ENCODE measurements at regions not wholly inside any gene's neighbourhood (a gene's known extent, or its start where the extent isn't known, plus 50 kb on each side); places are given as distances from the start of the nearest gene placed in this dataset.

DNA sequence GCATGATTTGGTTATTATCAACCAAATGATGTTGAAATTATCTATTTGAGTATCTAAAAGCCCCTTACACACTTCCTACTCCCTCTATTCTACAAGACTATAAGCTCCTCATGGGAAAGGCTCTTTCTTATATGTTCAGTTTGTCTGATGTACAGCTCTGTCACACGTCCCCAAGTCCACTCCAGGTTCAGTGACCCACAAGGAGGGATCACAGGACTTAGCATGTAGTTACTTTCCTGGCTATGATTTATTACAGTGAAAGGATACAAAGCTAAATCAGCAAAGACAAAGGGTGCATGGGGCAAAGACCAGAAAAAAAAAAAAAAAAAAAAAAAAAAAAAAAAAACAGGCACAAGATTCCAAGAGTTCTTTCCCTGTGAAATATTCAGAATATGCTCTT, 125.6 kb upstream of the TMEM106B start:
- no peak for DNase-seq

DNA sequence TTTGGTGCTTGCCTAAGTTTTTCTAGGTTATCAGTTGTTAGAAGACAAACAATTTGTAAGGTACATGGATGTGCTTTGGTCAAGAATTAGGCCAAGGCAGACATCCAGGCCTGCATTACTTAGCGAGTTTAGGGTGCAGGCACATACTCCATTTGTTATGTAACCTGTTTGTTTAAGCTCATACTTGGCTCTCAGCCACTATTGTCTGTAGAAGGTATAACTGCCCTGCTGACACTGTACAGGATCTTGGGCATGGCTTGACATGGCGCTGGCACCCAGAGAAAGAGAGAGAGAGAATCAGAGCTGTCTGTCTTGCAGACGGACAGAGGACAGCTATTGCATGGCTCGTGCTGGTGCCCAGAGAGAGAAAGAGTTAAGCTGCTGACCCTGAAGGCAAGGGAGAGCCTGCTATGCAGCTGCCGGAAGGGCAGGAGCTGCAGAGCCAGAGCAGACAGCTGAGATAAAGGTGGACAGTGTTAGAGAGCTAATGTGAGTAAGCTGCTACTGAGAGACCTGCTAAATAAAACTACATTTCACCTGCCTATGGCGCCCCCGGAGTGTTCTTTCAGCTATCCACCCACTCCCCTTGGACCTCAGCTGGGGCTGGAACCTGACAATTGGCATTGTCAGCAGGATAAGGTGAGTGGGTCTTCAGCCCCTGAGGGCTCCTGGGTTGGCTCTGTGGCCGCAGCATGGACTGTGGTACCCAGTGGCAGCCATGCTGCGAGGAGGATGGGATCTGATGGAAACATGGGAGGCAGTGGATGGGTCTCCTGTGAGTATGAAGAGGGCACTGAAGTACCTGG, 120.9 kb upstream of the TMEM106B start:
- no peak for DNase-seq

DNA sequence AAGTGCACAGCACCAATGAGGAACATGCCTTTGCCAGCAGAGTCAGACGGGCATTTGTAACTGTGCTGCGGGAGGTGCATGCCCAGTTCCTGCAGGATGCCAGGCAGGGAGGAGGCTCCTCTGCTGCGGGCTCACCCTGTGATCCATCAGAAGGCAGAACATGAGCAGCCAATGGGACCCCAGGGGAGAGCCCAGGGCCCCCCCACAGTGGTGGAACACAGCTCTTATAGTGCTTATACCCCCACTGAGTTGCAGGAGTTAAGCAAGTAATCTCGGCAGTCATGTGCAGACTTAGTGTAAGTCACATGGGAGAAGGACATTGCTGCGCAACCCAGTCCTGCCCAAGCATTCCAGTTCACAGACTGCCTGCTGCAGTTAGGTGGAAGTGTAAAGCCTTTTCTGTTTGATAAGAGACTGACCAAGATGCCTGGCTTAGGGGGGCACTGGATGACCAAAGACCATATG, 120.3 kb upstream of the TMEM106B start:
- DNase-seq: no peak

GRCh38 chr7:12091231-12091630, 119.9 kb upstream of the TMEM106B start:
- no peak for DNase-seq

GRCh38 chr7:12092499-12093130, 118.5 kb upstream of the TMEM106B start:
- DNase-seq: no peak

GRCh38 chr7:12093365-12093764, 117.7 kb upstream of the TMEM106B start:
- DNase-seq: no peak

- no peak for DNase-seq
These were observed 116.7 kb upstream of the TMEM106B start for GRCh38 chr7:12094365-12094921.

DNA sequence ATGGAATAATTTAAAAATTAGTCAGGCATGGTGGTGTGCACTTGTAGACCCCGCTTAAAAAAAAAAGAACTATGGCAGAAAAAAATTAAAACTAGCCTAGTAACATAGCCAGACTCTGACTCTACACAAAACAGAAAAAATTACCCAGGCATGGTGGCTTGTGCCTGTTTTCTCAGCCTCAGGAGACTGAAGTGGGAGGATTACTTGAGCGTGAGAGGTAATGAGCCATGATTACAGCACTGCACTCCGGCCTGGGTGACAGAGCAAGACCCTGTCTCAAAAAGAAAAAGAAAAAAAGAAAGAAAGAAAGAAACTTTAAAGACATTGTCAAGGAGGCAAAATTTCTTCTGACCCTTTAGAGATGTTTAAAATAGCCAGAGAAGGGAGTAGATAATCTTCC, 109.0 kb upstream of the TMEM106B start:
- DNase-seq: no peak

DNA sequence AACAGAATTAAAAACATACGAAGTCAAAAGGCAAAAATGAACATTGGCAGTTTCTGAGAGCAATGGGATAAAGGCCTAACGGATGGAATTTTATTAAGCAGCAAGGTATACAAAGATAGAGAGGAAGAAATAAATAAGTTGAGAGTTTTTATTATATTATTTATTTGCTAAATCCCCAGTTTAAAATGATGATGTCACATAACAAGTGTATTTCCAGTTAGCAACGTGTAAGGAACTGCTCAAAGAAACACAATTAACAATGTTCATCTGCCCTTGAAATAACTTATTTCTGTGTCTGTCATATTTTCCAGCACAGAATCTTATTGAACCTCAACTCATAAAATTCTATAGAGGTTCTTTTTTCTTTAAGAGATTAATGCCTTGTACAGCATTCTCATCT, 108.6 kb upstream of the TMEM106B start:
- DNase-seq: no peak

DNA sequence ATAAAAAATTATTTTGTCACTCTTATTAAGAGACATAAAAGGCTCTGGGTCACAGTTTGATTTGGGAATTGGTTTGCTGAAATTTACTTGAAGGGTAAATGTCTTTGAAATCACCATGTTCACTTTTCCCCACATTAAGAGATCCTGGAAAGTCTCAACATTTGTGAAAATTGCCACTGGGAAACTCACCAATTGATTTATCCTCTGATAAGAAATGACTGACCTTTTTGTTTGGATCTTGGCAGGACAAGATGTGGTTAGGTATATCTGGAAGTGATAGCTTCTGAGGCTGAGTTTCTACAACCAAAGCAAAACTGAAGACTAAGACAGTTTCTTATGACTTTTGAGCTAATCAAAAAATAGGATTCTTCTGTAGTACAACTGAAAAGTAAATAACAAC, 107.1 kb upstream of the TMEM106B start:
- no peak for DNase-seq

DNA sequence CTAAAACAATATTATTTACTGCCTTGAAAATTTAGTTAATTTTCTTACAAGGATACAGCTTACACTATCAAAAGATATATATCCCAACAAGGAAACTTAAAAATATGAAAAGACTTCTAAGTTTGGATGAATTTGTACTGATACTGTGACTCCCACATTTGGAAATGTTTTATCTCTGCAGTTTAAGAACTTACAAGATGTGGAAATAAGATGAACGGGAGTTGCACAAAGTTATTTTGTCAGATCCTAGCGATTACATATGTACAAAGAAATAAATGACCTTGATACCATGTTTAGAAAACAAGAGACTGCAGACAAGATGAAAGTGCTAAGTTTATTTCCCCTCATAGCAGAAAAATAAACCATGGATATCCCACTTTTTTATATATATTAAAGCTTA, 103.7 kb upstream of the TMEM106B start:
- DNase-seq: no peak

GRCh38 chr7:12107841-12108254, 103.2 kb upstream of the TMEM106B start:
- DNase-seq: no peak

DNA sequence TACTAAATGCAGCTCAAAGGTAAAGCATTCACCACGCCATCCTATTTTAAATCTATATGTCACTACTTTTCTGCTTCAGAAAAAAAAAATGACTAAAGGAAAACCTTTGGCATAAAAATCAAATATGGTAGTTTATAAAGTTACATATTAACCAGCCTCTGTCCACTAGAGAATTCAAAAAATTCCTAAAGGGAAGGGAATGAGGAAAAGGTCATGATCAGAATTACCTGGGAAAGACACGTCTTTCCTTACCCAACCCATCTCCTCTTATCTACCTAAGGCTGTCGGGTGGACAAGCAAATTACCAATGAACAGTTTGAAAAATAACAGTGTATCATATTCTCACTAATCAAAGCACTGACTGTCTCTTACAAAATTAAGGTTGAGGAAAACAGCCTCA, 100.7 kb upstream of the TMEM106B start:
- no peak for DNase-seq

- DNase-seq: no peak
These were observed 99.4 kb upstream of the TMEM106B start for GRCh38 chr7:12111422-12112405.

DNA sequence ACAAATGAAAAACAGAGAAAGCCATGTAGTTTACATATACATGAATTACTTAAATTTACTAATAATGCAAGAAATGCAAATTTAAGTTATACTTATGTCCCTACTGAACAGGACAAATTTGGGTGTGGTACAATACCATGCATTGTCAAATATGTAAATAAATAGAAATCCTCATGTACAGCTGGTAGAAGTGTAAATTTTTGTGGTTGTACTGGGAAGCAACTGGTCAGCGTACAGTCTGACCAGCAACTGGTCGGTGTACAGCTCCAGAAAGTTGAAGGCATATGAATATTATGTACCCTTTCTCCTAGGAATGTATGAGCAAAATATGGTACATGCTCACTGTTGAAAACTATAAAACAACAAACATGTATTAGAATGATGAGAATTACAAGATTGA, 93.9 kb upstream of the TMEM106B start:
- DNase-seq: no peak

GRCh38 chr7:12119620-12120303, 91.3 kb upstream of the TMEM106B start:
- DNase-seq: no peak

DNA sequence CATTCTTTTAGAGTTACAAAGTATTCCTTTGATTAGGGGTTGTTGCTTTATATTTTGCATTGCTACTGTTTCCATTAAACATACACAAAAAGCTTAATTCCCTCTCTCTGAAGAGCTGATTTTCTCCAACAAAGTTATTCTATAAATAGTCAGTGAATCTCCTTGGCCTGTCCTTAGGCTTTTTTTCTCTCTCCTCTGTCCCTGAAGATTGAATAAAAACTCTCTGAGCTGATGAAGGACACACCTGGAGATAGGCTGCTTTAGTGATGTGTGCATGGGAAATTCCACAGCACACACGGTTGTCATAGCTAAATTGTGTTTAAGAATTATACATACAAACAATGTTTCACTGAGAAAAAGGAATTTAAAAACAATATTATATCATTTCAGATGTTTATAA, 90.5 kb upstream of the TMEM106B start:
- DNase-seq: no peak

GRCh38 chr7:12123172-12123571, 87.9 kb upstream of the TMEM106B start:
- no peak for DNase-seq

DNA sequence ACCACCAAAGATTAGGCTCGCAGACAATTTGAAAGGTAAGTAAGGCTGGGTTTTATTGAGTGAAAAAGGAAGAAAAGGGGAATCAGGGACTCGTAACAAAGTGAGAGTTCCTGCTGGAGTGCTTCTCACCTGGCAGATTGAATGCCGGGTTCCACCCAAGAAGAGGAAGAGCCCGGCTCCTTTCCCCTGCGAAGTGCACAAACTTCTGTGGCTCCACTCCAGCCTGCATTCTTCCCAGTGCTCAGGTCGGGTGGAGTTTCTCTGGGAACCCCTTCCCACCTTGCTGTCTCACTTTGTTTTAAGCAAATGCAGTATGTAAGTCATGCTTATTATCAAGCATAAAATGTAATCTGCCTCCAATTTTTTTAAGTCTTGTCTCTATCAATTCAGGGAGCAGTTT, 87.1 kb upstream of the TMEM106B start:
- no peak for DNase-seq

- DNase-seq: no peak
These were observed 83.6 kb upstream of the TMEM106B start for GRCh38 chr7:12127455-12127854.

- DNase-seq: no peak
These were observed 80.5 kb upstream of the TMEM106B start for GRCh38 chr7:12130609-12131008.

- DNase-seq: no peak
These were observed 80.0 kb upstream of the TMEM106B start for GRCh38 chr7:12131122-12131521.
